ENCODE measurements at regions not wholly inside any gene's neighbourhood (a gene's known extent, or its start where the extent isn't known, plus 50 kb on each side); places are given as distances from the start of the nearest gene placed in this dataset.
"Not testable (repeated sequence)": the region's sequence is repeated elsewhere in the genome, so short reads cannot be mapped to it uniquely, and the experiment has no call there.

GRCh38 chr7:115789901-115790300 lies 240.7 kb downstream of the TFEC start:
- DNase-seq (ENCODE audit: low spot score), result no peak

- not testable (repeated sequence) for DNase-seq (ENCODE audit: low spot score)
These were observed 241.1 kb downstream of the TFEC start for GRCh38 chr7:115789473-115789872.

GRCh38 chr7:115782696-115783490 lies 247.7 kb downstream of the TFEC start:
- DNase-seq (ENCODE audit: low spot score), result no peak

GRCh38 chr7:115779561-115779960 lies 251.0 kb downstream of the TFEC start:
- DNase-seq (ENCODE audit: low spot score), result no peak

GRCh38 chr7:115775981-115776380 lies 254.6 kb downstream of the TFEC start:
- no peak for DNase-seq (ENCODE audit: low spot score)

GRCh38 chr7:115763347-115763746 lies 267.2 kb downstream of the TFEC start:
- no peak for DNase-seq (ENCODE audit: low spot score)

- no peak for DNase-seq (ENCODE audit: low spot score)
These were observed 272.5 kb downstream of the TFEC start for GRCh38 chr7:115758025-115758424.

GRCh38 chr7:115754226-115754625 lies 276.3 kb downstream of the TFEC start:
- peak; percentile 14 for DNase-seq (ENCODE audit: low spot score)

GRCh38 chr7:115749924-115750323 lies 280.6 kb downstream of the TFEC start:
- no peak for DNase-seq (ENCODE audit: low spot score)

GRCh38 chr7:115748123-115748738 lies 282.3 kb downstream of the TFEC start:
- DNase-seq (ENCODE audit: low spot score), result no peak

GRCh38 chr7:115747174-115747573 lies 283.4 kb downstream of the TFEC start:
- no peak for DNase-seq (ENCODE audit: low spot score)

- DNase-seq (ENCODE audit: low spot score), result no peak
These were observed 290.5 kb downstream of the TFEC start for GRCh38 chr7:115740043-115740442.

GRCh38 chr7:115734641-115735040 lies 295.9 kb downstream of the TFEC start:
- DNase-seq (ENCODE audit: low spot score), result no peak

GRCh38 chr7:115731796-115732471 lies 298.6 kb downstream of the TFEC start:
- no peak for DNase-seq (ENCODE audit: low spot score)

GRCh38 chr7:115728518-115728917 lies 302.0 kb downstream of the TFEC start:
- DNase-seq (ENCODE audit: low spot score), result no peak

GRCh38 chr7:115724400-115725056 lies 306.0 kb downstream of the TFEC start:
- no peak for DNase-seq (ENCODE audit: low spot score)

GRCh38 chr7:115722302-115722977 lies 308.1 kb downstream of the TFEC start:
- no peak for DNase-seq (ENCODE audit: low spot score)

- DNase-seq (ENCODE audit: low spot score), result no peak
These were observed 309.0 kb downstream of the TFEC start for GRCh38 chr7:115721293-115722217.

GRCh38 chr7:115719963-115720362 lies 310.6 kb downstream of the TFEC start:
- no peak for DNase-seq (ENCODE audit: low spot score)

GRCh38 chr7:115709664-115710063 lies 320.9 kb downstream of the TFEC start:
- DNase-seq (ENCODE audit: low spot score), result no peak

GRCh38 chr7:115708013-115708341 lies 322.6 kb downstream of the TFEC start:
- no peak for DNase-seq (ENCODE audit: low spot score)

Data from COLO829 (cell line).